ENCODE measurements at regions not wholly inside any gene's neighbourhood (a gene's known extent, or its start where the extent isn't known, plus 50 kb on each side); places are given as distances from the start of the nearest gene placed in this dataset.
A peak's percentile ranks its signal among the peaks of the same experiment; 100 is the strongest.
"Not testable (repeated sequence)": the region's sequence is repeated elsewhere in the genome, so short reads cannot be mapped to it uniquely, and the experiment has no call there.

- DNase-seq (ENCODE audit: low spot score): not testable (repeated sequence)
Observed at GRCh38 chr5:96171973-96172372, 210.3 kb upstream of the ELL2 start.

DNA sequence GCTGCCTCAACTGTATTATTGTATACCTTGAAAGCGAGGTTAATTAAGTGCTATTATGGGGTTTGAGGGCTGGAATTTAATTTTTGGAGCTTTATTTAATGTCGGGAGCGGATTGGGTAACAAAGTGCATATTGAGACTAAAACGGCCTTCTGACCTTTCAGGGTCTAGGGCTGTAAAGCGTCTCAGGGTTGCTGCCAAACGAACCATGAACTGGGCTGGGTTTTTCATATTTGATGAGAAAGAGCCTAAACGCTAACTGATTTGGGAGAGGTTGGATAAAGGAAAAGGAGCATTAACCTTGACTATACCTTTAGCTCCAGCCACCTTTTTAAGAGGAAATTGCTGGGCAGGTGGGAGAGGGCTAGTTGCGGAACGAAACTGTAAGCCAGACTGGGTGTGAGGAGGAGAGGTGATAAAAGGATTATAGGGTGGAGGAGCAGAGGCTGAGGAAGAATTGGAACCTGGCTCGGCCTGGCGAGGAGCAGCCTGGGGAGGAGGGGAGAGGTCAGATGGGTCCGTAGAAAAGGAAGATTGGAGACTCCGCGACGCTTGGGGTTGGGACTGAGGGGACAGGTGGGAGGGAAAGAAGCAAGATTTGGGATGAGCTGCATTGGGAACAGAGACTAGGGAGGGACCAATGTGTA, 209.0 kb upstream of the ELL2 start:
- not testable (repeated sequence) for DNase-seq (ENCODE audit: low spot score)

GRCh38 chr5:96168833-96169232, 207.2 kb upstream of the ELL2 start:
- not testable (repeated sequence) for DNase-seq (ENCODE audit: low spot score)

DNA sequence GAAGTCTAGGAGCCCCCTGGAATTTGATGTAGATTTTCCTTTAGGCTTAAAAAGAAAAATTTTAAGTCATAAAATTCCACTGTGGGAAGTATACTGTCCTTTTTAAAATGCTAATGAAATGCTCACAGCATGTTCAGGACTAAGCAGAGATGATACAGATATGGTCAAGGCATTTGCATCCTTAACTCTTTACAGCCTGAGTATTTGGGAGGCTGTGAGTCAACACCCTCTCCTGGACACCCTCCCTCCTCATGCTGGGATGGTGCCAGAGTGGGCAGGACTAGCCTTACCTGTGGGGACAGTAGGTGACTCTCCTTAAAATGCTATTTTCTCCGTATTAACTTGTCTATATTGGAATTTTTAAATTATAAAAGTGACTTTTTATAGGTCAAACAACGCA, 197.4 kb upstream of the ELL2 start:
- no peak for DNase-seq (ENCODE audit: low spot score)

GRCh38 chr5:96157841-96158291, 196.2 kb upstream of the ELL2 start:
- no peak for DNase-seq (ENCODE audit: low spot score)

GRCh38 chr5:96157077-96157780, 195.6 kb upstream of the ELL2 start:
- DNase-seq (ENCODE audit: low spot score): no peak

DNA sequence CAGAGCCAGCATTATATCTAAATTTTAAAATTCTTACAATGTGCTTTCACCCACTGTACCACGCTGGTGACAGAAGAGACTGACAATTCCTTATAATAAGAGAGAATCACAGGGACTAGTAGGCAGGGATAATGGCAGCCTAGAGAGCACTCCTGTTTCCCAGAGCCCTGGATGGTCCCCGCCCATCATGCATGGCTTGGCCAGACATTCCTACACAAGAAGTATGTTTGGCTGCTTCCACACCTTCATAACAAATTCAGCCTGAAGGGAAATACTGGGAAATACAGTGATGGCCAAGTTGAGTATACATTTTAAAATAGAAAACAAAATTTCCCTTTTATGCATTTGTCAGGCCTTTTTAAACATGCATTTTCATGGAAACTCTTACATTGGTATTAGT, 193.5 kb upstream of the ELL2 start:
- DNase-seq (ENCODE audit: low spot score): no peak

DNA sequence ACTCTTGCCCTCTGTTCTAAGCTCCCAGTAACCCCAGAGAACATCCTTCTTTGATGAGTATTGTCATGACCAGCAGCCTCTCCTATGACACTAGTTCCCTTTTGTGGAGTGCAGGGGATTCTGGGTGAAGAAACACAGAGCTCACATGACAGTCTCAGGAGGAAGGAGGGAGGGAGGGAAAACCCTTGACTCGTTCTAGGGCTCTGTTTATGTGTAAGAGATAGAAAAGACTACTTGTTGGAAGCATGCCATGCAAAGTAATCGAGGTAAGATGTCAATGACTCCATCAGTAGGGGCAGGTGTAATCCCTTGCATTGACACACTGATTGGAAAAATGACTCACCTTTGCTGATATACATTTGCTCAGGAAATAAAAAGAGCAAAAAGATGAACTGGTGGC, 190.2 kb upstream of the ELL2 start:
- no peak for DNase-seq (ENCODE audit: low spot score)

DNA sequence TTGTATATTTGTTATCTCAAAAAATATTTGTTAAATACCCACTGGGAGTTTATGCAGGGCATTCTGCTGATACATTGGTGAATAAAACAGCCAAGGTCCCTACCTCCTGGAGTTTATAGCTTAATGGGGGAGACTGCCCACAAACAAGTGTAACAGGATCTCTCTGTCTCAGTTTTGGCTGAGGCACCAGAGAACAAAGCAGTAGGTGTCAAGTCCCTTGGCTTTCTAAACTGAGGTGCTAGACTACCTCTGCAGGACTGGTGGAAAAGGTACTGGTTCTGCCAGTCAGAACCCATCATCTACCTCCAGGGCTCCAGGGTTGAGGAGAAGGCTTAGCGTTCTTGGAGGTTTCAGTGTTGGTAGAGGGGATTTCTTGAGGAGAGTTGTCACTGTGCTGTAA, 188.4 kb upstream of the ELL2 start:
- no peak for DNase-seq (ENCODE audit: low spot score)

- no peak for DNase-seq (ENCODE audit: low spot score)
Observed at GRCh38 chr5:96149546-96149945, 187.9 kb upstream of the ELL2 start.

DNA sequence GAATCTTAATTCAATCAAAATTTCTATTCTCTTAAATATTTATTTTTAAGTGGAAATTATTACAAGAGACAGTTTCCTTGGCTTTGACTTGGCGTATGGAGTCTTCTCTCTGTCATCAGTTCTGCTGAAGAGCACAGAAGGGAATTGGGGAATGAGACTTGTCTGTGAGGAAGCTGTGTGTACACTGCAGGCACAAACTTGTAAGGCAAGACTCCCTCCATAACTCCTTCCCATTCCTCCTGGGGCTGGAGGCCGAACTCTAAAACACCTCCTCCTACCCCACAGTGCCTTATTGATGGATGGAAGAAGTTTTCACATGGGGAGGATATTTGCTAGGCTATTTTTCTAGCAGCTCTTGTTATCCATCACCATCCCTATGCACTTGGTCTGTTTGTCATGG, 187.4 kb upstream of the ELL2 start:
- DNase-seq (ENCODE audit: low spot score): no peak

GRCh38 chr5:96148376-96148775, 186.7 kb upstream of the ELL2 start:
- no peak for DNase-seq (ENCODE audit: low spot score)

DNA sequence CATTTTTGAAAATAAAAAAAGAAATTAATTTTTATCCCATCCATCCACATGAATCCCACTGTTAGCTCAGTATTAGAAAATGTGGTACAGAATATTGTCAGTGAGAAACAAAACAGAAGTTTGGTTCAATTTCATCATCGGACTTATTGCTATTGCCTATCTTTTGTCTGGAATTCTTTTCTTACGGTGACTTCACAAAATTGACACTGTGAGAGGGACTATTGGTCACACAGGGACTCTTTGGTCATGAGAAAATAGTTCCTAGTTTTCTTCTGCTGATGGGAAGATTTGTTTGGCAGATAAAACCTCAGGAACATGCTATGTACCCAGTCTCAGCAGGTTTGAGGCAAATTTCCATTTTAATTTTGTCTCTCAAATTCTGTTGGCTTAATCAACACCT, 186.2 kb upstream of the ELL2 start:
- DNase-seq (ENCODE audit: low spot score): no peak

GRCh38 chr5:96146675-96147074, 185.0 kb upstream of the ELL2 start:
- DNase-seq (ENCODE audit: low spot score): peak; percentile 83

DNA sequence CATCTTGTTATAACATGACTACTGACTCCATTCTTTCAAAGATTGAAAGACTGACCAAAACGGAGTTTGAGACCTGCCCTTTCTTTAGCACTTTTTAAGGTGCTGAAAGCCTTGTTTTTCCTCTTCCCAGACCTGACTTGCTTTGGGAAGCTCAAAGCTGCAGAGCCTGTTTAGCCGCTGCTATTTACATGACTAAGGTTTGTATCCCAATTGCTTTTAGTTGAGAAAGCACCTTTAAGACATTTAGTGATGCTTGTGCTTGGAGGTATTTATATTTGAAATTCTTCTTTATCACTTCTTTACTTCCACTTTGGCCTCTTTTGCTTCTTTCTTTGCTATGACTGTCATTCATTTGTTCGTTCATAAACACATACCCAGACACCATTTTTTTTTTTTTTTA, 182.6 kb upstream of the ELL2 start:
- no peak for DNase-seq (ENCODE audit: low spot score)

DNA sequence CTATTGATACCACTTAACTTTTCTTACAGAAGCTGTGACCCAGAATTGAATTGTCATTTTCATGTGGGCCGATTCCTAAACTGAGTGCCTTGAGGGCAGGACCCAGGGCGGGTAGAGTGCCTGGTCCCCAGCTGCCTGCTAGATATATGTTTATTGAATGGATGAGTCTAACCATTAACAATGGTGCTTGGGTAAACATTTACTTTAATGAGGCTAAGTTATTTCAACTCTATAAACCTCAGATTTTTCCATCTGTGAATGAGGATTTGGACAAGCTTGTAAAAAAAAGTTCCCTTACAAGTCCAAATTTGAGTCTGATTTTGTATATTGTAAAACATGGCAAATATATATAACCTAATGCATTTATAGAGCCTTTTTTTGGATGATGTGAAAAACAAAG, 181.8 kb upstream of the ELL2 start:
- DNase-seq (ENCODE audit: low spot score): no peak

GRCh38 chr5:96142786-96143434, 181.3 kb upstream of the ELL2 start:
- no peak for DNase-seq (ENCODE audit: low spot score)

GRCh38 chr5:96142184-96142781, 180.6 kb upstream of the ELL2 start:
- DNase-seq (ENCODE audit: low spot score): no peak

DNA sequence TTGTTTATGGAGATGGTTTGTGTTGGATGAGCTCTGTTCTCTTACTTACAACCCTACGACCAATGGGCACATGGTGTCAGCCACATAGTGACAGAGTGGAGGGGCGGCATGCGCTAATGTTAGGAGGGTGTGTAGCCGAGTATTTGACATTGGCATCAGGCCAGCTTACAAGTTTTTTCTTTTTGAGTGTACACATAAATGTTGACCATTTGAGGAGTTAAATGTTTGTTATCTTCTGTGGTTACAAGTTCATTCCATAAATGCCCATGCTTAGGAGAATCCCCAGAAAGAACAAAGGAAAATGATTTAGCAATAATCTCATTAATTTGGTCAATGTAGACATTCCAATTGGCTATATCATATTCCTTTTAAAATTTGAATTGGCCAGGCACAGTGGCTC, 180.1 kb upstream of the ELL2 start:
- DNase-seq (ENCODE audit: low spot score): no peak

- DNase-seq (ENCODE audit: low spot score): no peak
Observed at GRCh38 chr5:96140496-96140895, 178.8 kb upstream of the ELL2 start.

- DNase-seq (ENCODE audit: low spot score): no peak
Observed at GRCh38 chr5:96140084-96140483, 178.4 kb upstream of the ELL2 start.

DNA sequence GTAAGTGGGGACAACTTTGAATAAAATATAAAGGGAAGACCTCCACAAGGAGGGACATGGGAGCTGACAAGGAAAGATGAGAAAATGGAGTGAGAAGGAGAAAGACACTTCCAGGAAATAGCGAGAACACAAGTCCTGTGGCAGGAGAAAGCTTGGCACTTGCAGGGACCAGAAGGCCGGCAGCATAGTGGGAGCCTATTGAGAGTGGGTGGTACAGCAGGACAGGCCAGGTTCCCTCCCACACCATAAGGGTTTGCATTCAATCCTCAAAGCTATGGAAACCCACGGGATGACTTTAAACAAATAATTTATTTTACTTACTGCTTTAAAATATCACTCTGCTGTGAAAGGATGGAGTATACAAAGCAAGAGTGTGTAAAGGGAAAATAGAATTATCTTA, 173.2 kb upstream of the ELL2 start:
- no peak for DNase-seq (ENCODE audit: low spot score)
